ENCODE measurements at regions not wholly inside any gene's neighbourhood (a gene's known extent, or its start where the extent isn't known, plus 50 kb on each side); places are given as distances from the start of the nearest gene placed in this dataset.
A peak's percentile ranks its signal among the peaks of the same experiment; 100 is the strongest.

GRCh38 chr1:189851806-189852367, 625.8 kb downstream of the BRINP3 start:
- Histone ChIP-seq H3K9me3 (replicated peaks; ENCODE audit: insufficient read depth, low read length) (no peaks in the 10 kb centered on the region), H3K9me2 (replicated peaks; ENCODE audit: insufficient read depth, low read length) (no peaks in the 10 kb centered on the region), H3F3A (ENCODE audit: insufficient read depth, low read length) (no peaks in the 10 kb centered on the region), H3K36me3 (replicated peaks; ENCODE audit: insufficient read depth, low read length) (no peaks in the 10 kb centered on the region), H3K27me3 (replicated peaks; ENCODE audit: insufficient read depth, low read length) (no peaks in the 10 kb centered on the region), H4K20me1 (ENCODE audit: insufficient read depth, low read length) (no peaks in the 10 kb centered on the region), H3K4me1 (ENCODE audit: low read length) (no peaks in the 10 kb centered on the region), H3K4me2 (ENCODE audit: low read depth, low read length) (no peak overlapping the region), H2AFZ (ENCODE audit: low read length) (no peak overlapping the region), H3K79me2 (ENCODE audit: low read length) (no peaks in the 10 kb centered on the region), H3K4me3 (ENCODE audit: low read length) (no peak overlapping the region), H3K27ac (ENCODE audit: low read length) (no peak overlapping the region), H3K9ac (ENCODE audit: low read length) (no peak overlapping the region)
- no peak for DNase-seq
- no peak for TF ChIP-seq CTCF (IDR thresholded peaks at IDR 0.05; ENCODE audit: low read length)
- no peak for TF ChIP-seq EZH2 (optimal IDR thresholded peaks at IDR 0.05; ENCODE audit: low read depth, low read length)
- no peak for TF ChIP-seq EZH2phosphoT487 (IDR thresholded peaks at IDR 0.05; ENCODE audit: low read length)

- no peaks in the 10 kb centered on the region for H3K9me2 ChIP-seq (replicated peaks; ENCODE audit: insufficient read depth, low read length)
- peak; percentile 55 for DNase-seq
- no peaks in the 10 kb centered on the region for H3K27me3 ChIP-seq (replicated peaks; ENCODE audit: insufficient read depth, low read length)
- TF ChIP-seq CTCF (IDR thresholded peaks at IDR 0.05; ENCODE audit: low read length) (peak; percentile 87), EZH2 (optimal IDR thresholded peaks at IDR 0.05; ENCODE audit: low read depth, low read length) (no peak)
- H2AFZ ChIP-seq (ENCODE audit: low read length), result no peak overlapping the region
- H3K9ac ChIP-seq (ENCODE audit: low read length), result no peak overlapping the region
- H3K4me3 ChIP-seq (ENCODE audit: low read length), result no peak overlapping the region
- H3F3A ChIP-seq (ENCODE audit: insufficient read depth, low read length), result no peaks in the 10 kb centered on the region
- H3K4me2 ChIP-seq (ENCODE audit: low read depth, low read length), result no peak overlapping the region
- H4K20me1 ChIP-seq (ENCODE audit: insufficient read depth, low read length), result no peaks in the 10 kb centered on the region
- H3K9me3 ChIP-seq (replicated peaks; ENCODE audit: insufficient read depth, low read length), result no peaks in the 10 kb centered on the region
- no peaks in the 10 kb centered on the region for H3K79me2 ChIP-seq (ENCODE audit: low read length)
- no peak overlapping the region for H3K27ac ChIP-seq (ENCODE audit: low read length)
- H3K36me3 ChIP-seq (replicated peaks; ENCODE audit: insufficient read depth, low read length), result no peaks in the 10 kb centered on the region
- no peaks in the 10 kb centered on the region for H3K4me1 ChIP-seq (ENCODE audit: low read length)
These were observed 618.2 kb downstream of the BRINP3 start for GRCh38 chr1:189859385-189859977.

- Histone ChIP-seq H3K4me2 (ENCODE audit: low read depth, low read length) (no peak overlapping the region), H3K9ac (ENCODE audit: low read length) (no peak overlapping the region), H4K20me1 (ENCODE audit: insufficient read depth, low read length) (no peaks in the 10 kb centered on the region), H3K9me2 (replicated peaks; ENCODE audit: insufficient read depth, low read length) (no peaks in the 10 kb centered on the region), H3K79me2 (ENCODE audit: low read length) (no peaks in the 10 kb centered on the region), H2AFZ (ENCODE audit: low read length) (no peak overlapping the region), H3K27ac (ENCODE audit: low read length) (no peak overlapping the region), H3F3A (ENCODE audit: insufficient read depth, low read length) (no peaks in the 10 kb centered on the region), H3K4me1 (ENCODE audit: low read length) (no peaks in the 10 kb centered on the region), H3K4me3 (ENCODE audit: low read length) (no peak overlapping the region), H3K36me3 (replicated peaks; ENCODE audit: insufficient read depth, low read length) (no peaks in the 10 kb centered on the region), H3K27me3 (replicated peaks; ENCODE audit: insufficient read depth, low read length) (no peaks in the 10 kb centered on the region), H3K9me3 (replicated peaks; ENCODE audit: insufficient read depth, low read length) (no peaks in the 10 kb centered on the region)
- no peak for DNase-seq
- TF ChIP-seq EZH2phosphoT487 (IDR thresholded peaks at IDR 0.05; ENCODE audit: low read length) (no peak), EZH2 (optimal IDR thresholded peaks at IDR 0.05; ENCODE audit: low read depth, low read length) (no peak), CTCF (IDR thresholded peaks at IDR 0.05; ENCODE audit: low read length) (no peak)
These were observed 611.1 kb downstream of the BRINP3 start for GRCh38 chr1:189866606-189867005.

Measured in MM.1S (cell line).